ENCODE measurements at regions not wholly inside any gene's neighbourhood (a gene's known extent, or its start where the extent isn't known, plus 50 kb on each side); places are given as distances from the start of the nearest gene placed in this dataset.

GRCh38 chr4:153987291-153987690, 198.4 kb upstream of the SFRP2 start:
- TF ChIP-seq CTCF (IDR thresholded peaks at IDR 0.05; ENCODE audit: control extremely low read depth, extremely low read depth, low read depth, missing control alignments): no peak
- DNase-seq (ENCODE audit: extremely low spot score): no peak
- ChIA-PET CTCF (interaction anchor here (1.5 kb wide), 1 partner anchor 23 kb away, joined by 7 read pairs; no protein-coding TSS in a partner anchor), POLR2A (no interaction called here)

- DNase-seq (ENCODE audit: extremely low spot score): no peak
- TF ChIP-seq CTCF (IDR thresholded peaks at IDR 0.05; ENCODE audit: control extremely low read depth, extremely low read depth, low read depth, missing control alignments): no peak
- ChIA-PET POLR2A (no interaction called here), CTCF (no interaction called here)
Observed at GRCh38 chr4:153976954-153977353, 188.1 kb upstream of the SFRP2 start.

GRCh38 chr4:153974452-153974851, 185.6 kb upstream of the SFRP2 start:
- ChIA-PET CTCF (interaction anchor here (1.2 to 1.3 kb wide), 2 partner anchors 23 kb away, joined by 4 read pairs; no protein-coding TSS in a partner anchor), POLR2A (no interaction called here)
- no peak for DNase-seq (ENCODE audit: extremely low spot score)
- TF ChIP-seq CTCF (IDR thresholded peaks at IDR 0.05; ENCODE audit: control extremely low read depth, extremely low read depth, low read depth, missing control alignments): no peak

- ChIA-PET CTCF (interaction anchor here (1.2 kb wide), 1 partner anchor 23 kb away, joined by 4 read pairs; no protein-coding TSS in a partner anchor), POLR2A (no interaction called here)
- no peak for DNase-seq (ENCODE audit: extremely low spot score)
- no peak for TF ChIP-seq CTCF (IDR thresholded peaks at IDR 0.05; ENCODE audit: control extremely low read depth, extremely low read depth, low read depth, missing control alignments)
Observed at GRCh38 chr4:153973942-153974341, 185.1 kb upstream of the SFRP2 start.

- no peak for TF ChIP-seq CTCF (IDR thresholded peaks at IDR 0.05; ENCODE audit: control extremely low read depth, extremely low read depth, low read depth, missing control alignments)
- ChIA-PET CTCF (no interaction called here), POLR2A (no interaction called here)
- no peak for DNase-seq (ENCODE audit: extremely low spot score)
Observed at GRCh38 chr4:153971899-153972298, 183.0 kb upstream of the SFRP2 start.

- ChIA-PET POLR2A (no interaction called here), CTCF (no interaction called here)
- no peak for TF ChIP-seq CTCF (IDR thresholded peaks at IDR 0.05; ENCODE audit: control extremely low read depth, extremely low read depth, low read depth, missing control alignments)
- DNase-seq (ENCODE audit: extremely low spot score): no peak
Observed at GRCh38 chr4:153970169-153970568, 181.3 kb upstream of the SFRP2 start.

- no peak for TF ChIP-seq CTCF (IDR thresholded peaks at IDR 0.05; ENCODE audit: control extremely low read depth, extremely low read depth, low read depth, missing control alignments)
- ChIA-PET CTCF (no interaction called here), POLR2A (no interaction called here)
- DNase-seq (ENCODE audit: extremely low spot score): no peak
Observed at GRCh38 chr4:153969542-153969941, 180.7 kb upstream of the SFRP2 start.
